ENCODE measurements at regions not wholly inside any gene's neighbourhood (a gene's known extent, or its start where the extent isn't known, plus 50 kb on each side); places are given as distances from the start of the nearest gene placed in this dataset.
A peak's percentile ranks its signal among the peaks of the same experiment; 100 is the strongest.
"Not testable (repeated sequence)": the region's sequence is repeated elsewhere in the genome, so short reads cannot be mapped to it uniquely, and the experiment has no call there.

DNA sequence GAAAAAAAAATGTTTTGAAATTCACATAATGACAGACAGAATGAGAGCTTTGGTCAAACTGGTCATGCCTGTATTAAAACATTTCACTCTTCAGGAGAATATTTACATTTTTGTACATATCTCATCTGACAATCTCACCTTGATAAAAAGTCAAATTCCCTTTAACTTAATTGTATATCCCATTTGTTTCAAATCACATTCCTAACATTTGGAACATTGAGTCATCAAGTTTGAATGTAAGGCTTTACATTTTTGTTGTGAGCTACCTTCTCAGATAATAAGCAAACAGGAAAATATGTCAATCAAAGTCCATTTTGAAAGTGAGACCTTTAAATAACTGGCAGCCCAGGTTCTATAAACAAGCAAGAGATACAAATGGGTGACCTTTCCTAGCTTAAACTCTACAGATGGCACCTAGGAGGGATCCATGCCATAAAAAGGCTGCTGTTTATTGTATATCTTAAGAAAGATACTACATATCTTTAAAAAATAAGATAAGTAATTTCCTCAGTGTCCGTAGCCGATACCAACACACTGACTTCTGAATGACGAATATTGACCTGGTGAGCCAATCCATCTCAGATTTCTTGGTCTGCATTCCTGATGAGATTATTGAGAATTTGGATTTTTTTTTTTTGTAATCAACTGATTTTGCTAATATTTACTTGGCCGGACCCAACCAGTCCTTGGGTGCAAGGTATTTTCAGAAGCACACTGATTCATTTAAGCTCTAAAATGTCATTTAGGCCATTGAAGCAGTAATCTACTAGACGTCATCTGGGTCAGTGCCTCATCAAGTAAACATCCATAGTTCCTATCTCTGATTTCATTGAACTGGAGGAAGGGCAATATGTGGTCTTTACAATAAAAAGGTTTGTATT, 259.6 kb downstream of the BTG1 start:
- no peak overlapping the region for H3K27ac Mint-ChIP-seq
- H3K27me3 Mint-ChIP-seq: no peaks in the 10 kb centered on the region
- H3K36me3 Mint-ChIP-seq: no peaks in the 10 kb centered on the region
- H3K4me1 Mint-ChIP-seq: peaks cover 0 to 1% (median 0%) of the 10 kb centered on the region in 3 donors
- no peaks in the 10 kb centered on the region for H3K9me3 Mint-ChIP-seq
- H3K4me3 Mint-ChIP-seq: no peak overlapping the region

DNA sequence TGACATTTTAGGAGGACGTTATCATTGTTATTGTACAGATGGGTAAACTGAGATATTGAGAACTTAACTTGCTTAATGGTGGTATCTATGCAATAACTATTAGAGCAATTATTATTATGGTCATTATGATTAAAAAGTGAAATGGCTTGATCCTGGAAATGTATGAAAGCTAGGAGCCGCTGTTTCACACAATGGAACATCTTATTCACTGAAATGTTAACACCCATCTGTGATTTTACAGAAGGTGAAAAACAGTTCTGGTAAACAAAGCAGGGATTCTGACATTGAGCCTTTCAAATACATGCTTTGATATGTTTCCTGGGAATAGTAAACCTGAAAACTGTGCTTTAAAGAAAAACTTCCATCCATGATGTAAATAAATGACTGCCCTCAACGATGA, 261.4 kb downstream of the BTG1 start:
- no peaks in the 10 kb centered on the region for H3K9me3 Mint-ChIP-seq
- H3K27ac Mint-ChIP-seq: no peak overlapping the region
- H3K36me3 Mint-ChIP-seq: no peaks in the 10 kb centered on the region
- H3K27me3 Mint-ChIP-seq: no peaks in the 10 kb centered on the region
- peaks cover 1 to 5% (median 1%) of the 10 kb centered on the region in 3 donors for H3K4me1 Mint-ChIP-seq
- no peak overlapping the region for H3K4me3 Mint-ChIP-seq

DNA sequence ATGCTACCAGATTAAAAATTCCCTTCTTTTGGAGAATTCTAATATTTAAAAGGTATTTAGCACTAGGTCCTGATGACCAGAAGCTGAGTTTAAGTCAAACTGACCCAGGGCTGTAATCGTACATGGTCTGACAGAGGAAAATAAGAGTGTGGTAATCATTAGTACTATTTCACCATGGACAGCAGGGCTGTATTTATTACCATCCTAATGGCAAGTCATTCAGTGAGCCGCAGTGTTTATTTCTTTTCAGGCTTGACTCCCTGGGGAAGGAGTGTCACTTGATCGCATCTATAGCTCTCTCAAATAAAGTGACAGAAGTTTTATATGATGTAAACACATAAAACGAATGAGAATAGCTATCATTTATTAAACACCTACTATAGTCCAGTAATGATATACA, 261.8 kb downstream of the BTG1 start:
- no peak overlapping the region for H3K4me3 Mint-ChIP-seq
- H3K27me3 Mint-ChIP-seq: no peaks in the 10 kb centered on the region
- H3K36me3 Mint-ChIP-seq: no peaks in the 10 kb centered on the region
- peaks cover 1 to 5% (median 1%) of the 10 kb centered on the region in 3 donors for H3K4me1 Mint-ChIP-seq
- H3K27ac Mint-ChIP-seq: no peak overlapping the region
- no peaks in the 10 kb centered on the region for H3K9me3 Mint-ChIP-seq

DNA sequence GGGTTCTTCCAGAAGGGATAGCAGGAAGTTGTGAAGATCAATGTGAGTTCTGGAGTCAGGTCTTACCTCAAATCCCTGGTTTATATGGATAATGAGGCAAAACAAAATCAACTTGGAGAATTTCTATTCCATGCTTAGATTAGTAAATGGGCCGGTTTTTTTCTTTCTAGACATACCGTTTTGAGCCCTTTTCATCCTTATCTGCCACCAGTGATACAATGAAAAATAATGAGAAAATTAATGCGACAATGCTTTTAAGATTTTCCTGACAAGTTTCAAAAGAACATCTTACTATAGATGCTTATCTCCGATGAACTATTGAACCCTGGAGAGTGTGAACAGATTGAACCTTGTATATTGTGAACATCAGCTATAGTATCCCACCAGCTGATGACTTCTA, 262.7 kb downstream of the BTG1 start:
- Mint-ChIP-seq H3K27me3 (no peaks in the 10 kb centered on the region), H3K9me3 (peaks cover 0 to 2% (median 0%) of the 10 kb centered on the region in 3 donors), H3K4me1 (peaks cover 3 to 5% (median 4%) of the 10 kb centered on the region in 3 donors), H3K27ac (no peak overlapping the region), H3K4me3 (no peak overlapping the region), H3K36me3 (no peaks in the 10 kb centered on the region)

DNA sequence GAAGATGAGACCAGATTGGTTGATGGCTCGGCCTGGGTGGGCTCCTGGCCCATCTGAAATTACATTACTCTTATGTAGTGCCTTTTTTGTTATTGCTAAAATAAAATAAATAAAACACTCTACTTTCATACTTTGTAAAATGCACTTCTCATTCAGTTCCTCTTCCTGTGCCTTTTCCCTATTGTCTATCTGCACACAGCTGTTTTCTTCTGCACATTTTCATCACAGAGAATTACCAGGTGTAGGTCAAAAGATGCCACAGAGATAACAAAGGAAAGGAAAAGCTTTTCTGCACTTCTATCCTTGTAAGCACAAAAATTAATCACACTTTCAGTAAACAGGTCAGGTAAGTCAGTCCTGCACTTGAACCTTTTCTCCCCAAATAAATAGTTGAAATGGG, 265.1 kb downstream of the BTG1 start:
- H3K27ac Mint-ChIP-seq: no peak overlapping the region
- peak overlapping the region in 1 of 4 donors; percentile 53 for H3K4me3 Mint-ChIP-seq
- H3K9me3 Mint-ChIP-seq: peaks cover 0 to 2% (median 0%) of the 10 kb centered on the region in 3 donors
- H3K4me1 Mint-ChIP-seq: peaks cover 13 to 23% (median 20%) of the 10 kb centered on the region in 3 donors
- no peaks in the 10 kb centered on the region for H3K36me3 Mint-ChIP-seq
- no peaks in the 10 kb centered on the region for H3K27me3 Mint-ChIP-seq

DNA sequence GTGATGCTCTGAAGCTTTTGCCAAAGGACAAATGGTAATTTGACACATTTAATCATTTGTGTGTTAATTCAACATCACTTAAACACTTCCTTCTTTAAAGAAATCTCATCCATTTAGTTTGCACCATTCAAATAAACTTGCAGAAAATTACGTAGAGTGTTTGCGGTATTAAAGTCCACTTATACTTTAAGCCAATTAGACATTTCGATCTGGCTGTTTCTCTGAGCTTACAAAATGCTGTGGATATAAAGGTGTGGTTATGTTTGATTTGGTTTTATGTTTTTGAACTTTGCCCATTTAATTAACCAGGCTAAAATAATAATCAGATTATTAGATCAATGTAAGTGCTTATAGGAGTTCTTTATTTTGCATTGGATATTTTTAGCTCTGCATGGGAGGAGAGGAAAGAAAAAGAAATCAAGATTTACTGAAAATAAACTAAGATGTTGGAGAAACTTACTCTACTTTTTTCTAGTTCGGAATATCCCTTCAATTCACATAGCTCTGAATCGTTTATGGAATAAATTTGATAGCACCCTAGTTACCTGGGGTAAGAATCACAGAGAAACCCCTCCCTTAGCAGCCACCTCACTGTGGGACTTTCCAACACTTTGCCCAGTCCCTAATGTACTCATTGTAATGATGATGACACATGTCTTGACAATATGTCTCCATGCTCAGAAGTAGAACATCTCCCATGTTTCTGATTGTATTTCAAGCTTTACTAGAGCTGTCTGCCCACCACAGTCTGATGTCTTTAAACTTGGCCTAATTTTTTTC, 268.0 kb downstream of the BTG1 start:
- Mint-ChIP-seq H3K27me3 (no peaks in the 10 kb centered on the region), H3K9me3 (peaks cover 0 to 2% (median 0%) of the 10 kb centered on the region in 3 donors), H3K36me3 (peaks cover 1% of the 10 kb centered on the region), H3K27ac (peak overlapping the region; percentile 52 to 96 (median 89)), H3K4me3 (peak overlapping the region in 3 of 4 donors; percentile 5 to 61 (median 33)), H3K4me1 (peaks cover 12 to 23% (median 23%) of the 10 kb centered on the region in 3 donors)

DNA sequence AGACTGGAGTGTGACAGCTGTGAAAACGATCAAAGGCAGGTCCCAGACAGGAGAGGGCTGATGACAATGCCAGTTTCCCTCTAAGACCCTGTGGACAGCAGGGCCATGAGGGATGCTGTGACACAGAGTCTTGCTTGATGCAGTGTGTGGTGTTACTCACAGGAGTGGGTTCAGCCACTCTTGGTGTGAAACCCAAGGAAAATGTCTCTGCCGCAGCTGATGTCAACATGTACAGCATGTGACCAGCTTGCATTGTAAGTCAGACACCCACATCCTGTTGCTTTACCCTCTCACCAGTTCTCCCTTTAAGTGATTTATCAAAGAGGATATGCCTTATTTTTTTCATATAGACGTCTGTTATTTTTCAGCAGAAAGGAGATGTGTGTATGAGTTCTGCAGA, 268.6 kb downstream of the BTG1 start:
- Mint-ChIP-seq H3K9me3 (peaks cover 0 to 2% (median 0%) of the 10 kb centered on the region in 3 donors), H3K4me1 (peaks cover 14 to 23% (median 23%) of the 10 kb centered on the region in 3 donors), H3K27me3 (no peaks in the 10 kb centered on the region), H3K36me3 (peaks cover 1% of the 10 kb centered on the region), H3K4me3 (peak overlapping the region in 3 of 4 donors; percentile 5 to 81 (median 65)), H3K27ac (peak overlapping the region; percentile 52 to 96 (median 96))

DNA sequence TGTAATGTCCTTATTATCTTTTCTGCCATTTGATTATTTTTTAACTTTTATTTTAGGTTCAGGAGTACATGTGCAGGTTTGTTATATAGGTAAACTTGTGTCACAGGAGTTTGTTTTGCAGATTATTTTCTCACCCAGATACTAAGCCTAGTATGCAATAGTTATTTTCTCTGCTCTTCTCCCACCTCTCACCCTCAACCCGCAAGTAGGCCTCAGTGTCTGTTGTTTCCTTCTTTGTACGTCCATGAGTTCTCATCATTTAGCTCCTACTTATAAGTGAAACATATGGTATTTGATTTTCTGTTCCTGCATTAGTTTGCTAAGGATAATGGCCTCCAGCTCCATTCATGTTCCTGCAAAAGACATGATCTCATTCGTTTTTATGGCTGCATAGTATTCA, 270.0 kb downstream of the BTG1 start:
- not testable (repeated sequence) for H3K27me3 Mint-ChIP-seq, H3K9me3 Mint-ChIP-seq, H3K4me3 Mint-ChIP-seq, H3K36me3 Mint-ChIP-seq
- Mint-ChIP-seq H3K4me1 (peaks cover 14 to 24% (median 23%) of the 10 kb centered on the region in 3 donors), H3K27ac (peak overlapping the region in 1 of 3 donors; percentile 96)

DNA sequence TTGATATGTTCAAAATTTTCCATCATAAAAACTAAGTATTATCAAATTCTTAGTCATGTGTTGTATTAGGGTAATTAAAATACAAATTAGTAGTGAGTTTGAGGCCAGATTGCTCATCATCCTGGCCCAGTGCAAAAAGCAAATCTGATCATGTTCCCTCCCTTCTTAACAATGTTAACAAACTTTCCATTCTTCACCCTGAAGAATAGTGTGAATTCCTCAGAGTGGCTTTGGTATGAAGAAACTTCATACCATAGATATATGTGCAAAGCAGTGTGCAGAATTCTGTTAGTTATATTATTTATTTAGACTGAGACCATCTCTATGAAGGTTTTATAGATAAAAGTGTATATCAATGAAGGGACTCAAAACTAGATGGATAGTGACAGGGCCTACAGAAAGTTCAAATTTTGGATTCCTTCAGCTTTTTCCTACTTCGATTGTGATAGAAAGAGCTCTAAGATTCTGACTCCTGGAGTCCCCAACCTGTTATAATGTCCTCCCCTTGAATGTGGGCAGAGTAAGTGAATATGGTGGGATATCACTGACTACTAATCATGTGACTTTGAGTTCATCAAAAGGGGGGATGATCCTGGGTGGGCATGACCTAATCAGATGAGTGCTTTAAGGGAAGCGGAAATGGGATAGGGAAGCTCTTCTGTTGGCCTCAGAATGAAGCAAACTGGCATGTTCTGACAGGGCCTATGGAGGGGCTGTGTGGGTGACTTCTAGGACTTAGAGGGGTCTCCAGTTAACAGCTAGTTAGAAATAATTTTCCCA, 271.4 kb downstream of the BTG1 start:
- Mint-ChIP-seq H3K36me3 (peaks cover 1% of the 10 kb centered on the region), H3K9me3 (peaks cover 0 to 4% (median 0%) of the 10 kb centered on the region in 3 donors), H3K4me1 (peaks cover 14 to 23% (median 18%) of the 10 kb centered on the region in 3 donors), H3K27me3 (no peaks in the 10 kb centered on the region), H3K27ac (peak overlapping the region in 1 of 3 donors; percentile 96), H3K4me3 (no peak overlapping the region)

DNA sequence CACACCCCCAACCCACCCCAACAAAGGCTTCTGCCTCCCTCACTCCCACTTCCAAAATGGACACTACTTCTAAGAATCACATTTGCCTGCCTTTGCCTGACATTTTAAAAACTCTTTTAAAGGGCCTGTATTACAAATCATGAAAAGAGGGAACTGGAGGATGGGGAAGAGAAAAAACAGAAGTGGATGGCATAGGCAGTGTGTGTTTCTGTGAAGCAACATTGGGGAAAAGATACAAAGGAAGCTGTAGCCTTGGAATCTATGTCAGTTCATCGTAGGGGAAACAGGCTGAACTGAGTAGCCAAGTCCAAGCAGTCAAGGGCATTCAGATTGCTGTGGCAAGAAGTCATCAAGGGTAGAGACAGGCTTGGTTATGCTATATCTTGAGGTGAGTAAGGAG, 273.9 kb downstream of the BTG1 start:
- no peak overlapping the region for H3K27ac Mint-ChIP-seq
- no peaks in the 10 kb centered on the region for H3K27me3 Mint-ChIP-seq
- no peak overlapping the region for H3K4me3 Mint-ChIP-seq
- H3K36me3 Mint-ChIP-seq: peaks cover 1% of the 10 kb centered on the region
- H3K9me3 Mint-ChIP-seq: peaks cover 0 to 2% (median 0%) of the 10 kb centered on the region in 3 donors
- peaks cover 3 to 8% (median 8%) of the 10 kb centered on the region in 3 donors for H3K4me1 Mint-ChIP-seq

DNA sequence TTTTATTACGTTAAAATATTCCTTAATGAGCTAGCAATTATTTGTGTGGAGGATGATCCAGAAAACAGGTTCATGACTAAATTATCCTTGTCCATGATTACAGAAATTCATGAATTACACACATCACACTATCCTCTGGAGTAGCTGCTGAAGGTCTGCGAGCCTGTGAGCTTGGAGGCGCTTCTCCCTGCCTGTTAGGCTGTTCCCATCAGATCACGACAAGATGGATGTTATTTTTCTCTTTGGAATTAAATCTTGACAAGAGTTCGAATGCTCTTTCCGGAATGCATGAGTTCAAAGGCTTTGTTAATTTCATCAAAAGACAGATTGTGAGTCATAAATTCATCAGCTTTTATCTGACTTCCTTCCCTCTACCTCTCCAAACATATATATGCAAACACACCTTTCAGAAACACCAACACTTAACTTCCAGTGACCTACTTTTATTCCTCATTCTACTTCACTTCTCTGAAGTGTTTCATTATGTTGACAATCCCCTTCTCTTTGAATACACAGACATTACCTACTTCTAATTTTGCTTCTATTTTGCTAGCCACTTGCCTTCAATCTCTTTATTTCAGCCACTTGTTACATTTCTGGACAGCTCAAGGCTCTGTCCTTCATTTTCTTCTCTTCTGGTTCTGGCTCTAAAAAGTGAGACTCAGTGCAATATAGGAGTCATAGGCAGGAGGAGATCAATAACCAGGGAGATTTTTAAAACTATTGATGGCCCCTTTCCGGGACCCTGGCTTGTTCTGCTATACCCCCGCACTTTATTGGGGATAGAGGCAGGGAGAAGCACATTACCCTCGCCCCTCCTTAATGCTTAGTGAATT, 274.6 kb downstream of the BTG1 start:
- Mint-ChIP-seq H3K27me3 (no peaks in the 10 kb centered on the region), H3K4me1 (peaks cover 2 to 5% (median 4%) of the 10 kb centered on the region in 3 donors)

DNA sequence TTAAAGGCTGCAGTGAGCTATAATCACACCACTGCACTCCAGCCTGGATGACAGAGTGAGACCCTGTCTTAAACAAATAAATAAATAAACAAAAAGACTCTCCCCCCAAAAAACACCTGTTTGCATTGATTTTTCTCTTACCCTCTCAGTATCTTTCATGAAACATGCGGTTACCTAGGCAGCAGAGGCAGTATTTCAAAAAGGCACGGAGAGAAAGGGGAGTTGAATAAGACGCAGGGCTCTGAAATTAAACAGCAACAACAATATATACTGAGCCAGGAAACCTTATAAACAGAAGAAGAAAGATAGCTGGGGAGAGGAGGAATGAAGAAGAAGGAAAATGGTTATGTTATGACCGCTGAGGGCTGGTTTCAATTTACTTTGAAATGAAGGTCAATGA, 277.6 kb downstream of the BTG1 start:
- H3K4me3 Mint-ChIP-seq: no peak overlapping the region

More for the DNA sequence above, 274.6 kb downstream of the BTG1 start:
- Mint-ChIP-seq H3K36me3 (peaks cover 1% of the 10 kb centered on the region), H3K27ac (peak overlapping the region in 2 of 3 donors; percentile 0), H3K9me3 (peaks cover 0 to 2% (median 0%) of the 10 kb centered on the region in 3 donors), H3K4me3 (no peak overlapping the region)

DNA sequence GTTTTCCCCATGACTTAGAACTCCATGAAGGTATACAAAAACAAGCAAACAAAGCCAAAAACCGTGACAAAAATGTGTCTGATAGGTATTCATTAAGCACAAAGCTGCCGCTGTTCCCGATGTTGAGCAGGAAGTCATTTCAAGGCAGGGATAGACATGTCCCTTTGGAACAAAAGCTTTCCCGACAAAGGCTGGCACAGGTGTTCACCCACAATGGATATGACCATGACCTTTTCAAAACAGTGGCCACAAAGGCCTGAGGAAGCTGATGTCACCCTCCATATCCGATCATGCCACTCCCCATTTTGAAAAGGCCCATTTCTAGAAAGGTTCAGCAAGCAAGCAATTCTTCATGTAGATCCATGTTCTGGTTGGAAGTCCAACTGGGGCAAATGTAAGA, 279.1 kb downstream of the BTG1 start:
- Mint-ChIP-seq H3K9me3 (peaks cover 0 to 2% (median 0%) of the 10 kb centered on the region in 3 donors), H3K4me1 (no peaks in the 10 kb centered on the region), H3K36me3 (peaks cover 2% of the 10 kb centered on the region), H3K27ac (no peak overlapping the region), H3K4me3 (no peak overlapping the region), H3K27me3 (no peaks in the 10 kb centered on the region)

More for the DNA sequence above, 277.6 kb downstream of the BTG1 start:
- no peaks in the 10 kb centered on the region for H3K27me3 Mint-ChIP-seq
- no peak overlapping the region for H3K27ac Mint-ChIP-seq
- H3K36me3 Mint-ChIP-seq: peaks cover 2% of the 10 kb centered on the region
- H3K9me3 Mint-ChIP-seq: peaks cover 0 to 2% (median 0%) of the 10 kb centered on the region in 3 donors
- H3K4me1 Mint-ChIP-seq: peaks cover 0 to 2% (median 1%) of the 10 kb centered on the region in 3 donors

DNA sequence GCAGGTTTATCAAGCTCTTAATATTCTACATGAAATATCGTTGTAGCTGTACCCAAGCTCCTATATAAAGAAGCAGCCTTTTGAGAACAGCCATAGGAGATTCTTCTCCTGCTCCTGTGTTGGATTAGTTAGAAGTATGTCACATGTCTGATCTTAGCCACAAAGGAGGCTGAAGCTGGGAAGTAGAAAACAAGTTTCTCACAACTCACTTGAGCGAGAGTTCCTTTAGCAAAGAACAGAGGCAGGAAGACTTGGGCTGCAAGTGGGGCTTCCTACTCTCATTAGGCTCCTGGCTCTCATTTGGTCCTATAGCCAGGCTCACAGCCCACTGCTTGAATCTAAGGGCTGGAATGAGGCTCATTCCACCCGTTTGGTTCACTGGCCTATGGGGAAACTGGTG, 281.9 kb downstream of the BTG1 start:
- no peak overlapping the region for H3K4me3 Mint-ChIP-seq
- H3K4me1 Mint-ChIP-seq: peaks cover 0 to 2% (median 0%) of the 10 kb centered on the region in 3 donors
- H3K27me3 Mint-ChIP-seq: peaks cover 6% of the 10 kb centered on the region

More for the DNA sequence above, 281.9 kb downstream of the BTG1 start:
- Mint-ChIP-seq H3K36me3 (peaks cover 2% of the 10 kb centered on the region), H3K27ac (no peak overlapping the region), H3K9me3 (no peaks in the 10 kb centered on the region)
